ENCODE measurements at regions not wholly inside any gene's neighbourhood (a gene's known extent, or its start where the extent isn't known, plus 50 kb on each side); places are given as distances from the start of the nearest gene placed in this dataset.

DNA sequence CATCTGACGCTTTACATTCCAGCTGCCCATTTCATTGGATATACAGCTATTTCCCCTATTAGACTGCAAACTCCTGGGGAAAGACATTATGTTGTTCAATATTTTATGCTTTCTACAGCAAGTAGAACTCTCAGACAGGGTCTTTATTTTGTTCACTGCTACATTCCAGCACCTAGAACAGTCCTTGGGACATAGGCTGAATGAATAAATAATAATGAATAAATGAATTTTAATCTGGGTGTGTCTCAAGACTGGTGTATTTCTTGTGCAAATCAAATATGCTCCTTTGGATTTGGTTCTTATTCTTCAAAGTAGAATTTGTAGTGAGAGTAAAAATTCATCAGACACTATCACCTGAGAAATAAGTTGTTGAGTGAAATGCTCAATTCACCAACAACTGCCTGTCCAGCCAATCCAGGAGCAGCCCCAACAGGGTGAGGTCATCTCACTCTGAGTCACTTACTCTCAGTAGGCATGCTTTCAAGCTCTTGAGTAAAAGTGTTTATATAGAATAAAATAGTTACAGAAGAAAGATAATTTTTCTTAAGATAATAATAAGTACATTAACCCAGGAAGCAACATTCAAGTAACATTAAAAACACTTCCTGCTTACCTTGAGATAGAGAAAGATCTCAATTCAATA is 287.5 kb upstream of the NPVF start:
- TF ChIP-seq, protein P1, sequence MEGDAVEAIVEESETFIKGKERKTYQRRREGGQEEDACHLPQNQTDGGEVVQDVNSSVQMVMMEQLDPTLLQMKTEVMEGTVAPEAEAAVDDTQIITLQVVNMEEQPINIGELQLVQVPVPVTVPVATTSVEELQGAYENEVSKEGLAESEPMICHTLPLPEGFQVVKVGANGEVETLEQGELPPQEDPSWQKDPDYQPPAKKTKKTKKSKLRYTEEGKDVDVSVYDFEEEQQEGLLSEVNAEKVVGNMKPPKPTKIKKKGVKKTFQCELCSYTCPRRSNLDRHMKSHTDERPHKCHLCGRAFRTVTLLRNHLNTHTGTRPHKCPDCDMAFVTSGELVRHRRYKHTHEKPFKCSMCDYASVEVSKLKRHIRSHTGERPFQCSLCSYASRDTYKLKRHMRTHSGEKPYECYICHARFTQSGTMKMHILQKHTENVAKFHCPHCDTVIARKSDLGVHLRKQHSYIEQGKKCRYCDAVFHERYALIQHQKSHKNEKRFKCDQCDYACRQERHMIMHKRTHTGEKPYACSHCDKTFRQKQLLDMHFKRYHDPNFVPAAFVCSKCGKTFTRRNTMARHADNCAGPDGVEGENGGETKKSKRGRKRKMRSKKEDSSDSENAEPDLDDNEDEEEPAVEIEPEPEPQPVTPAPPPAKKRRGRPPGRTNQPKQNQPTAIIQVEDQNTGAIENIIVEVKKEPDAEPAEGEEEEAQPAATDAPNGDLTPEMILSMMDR (conservative IDR thresholded peaks at IDR 0.05 in 1 of 2, IDR thresholded peaks at IDR 0.05 in 1 of 2; ENCODE audit: low read depth in 1 of 2, low read length in 2 of 2) = no peak
- TF ChIP-seq EZH2 (IDR thresholded peaks at IDR 0.05; ENCODE audit: low read length, missing control alignments) = no peak
